Stromal cell of bone marrow (primary cell): ENCODE measurements at regions not wholly inside any gene's neighbourhood (a gene's known extent, or its start where the extent isn't known, plus 50 kb on each side); places are given as distances from the start of the nearest gene placed in this dataset.
A peak's percentile ranks its signal among the peaks of the same experiment; 100 is the strongest.
"Not testable (repeated sequence)": the region's sequence is repeated elsewhere in the genome, so short reads cannot be mapped to it uniquely, and the experiment has no call there.

Source experiments
- DNase-seq: peaks from one replicate; pipeline ENCODE4 v3.0.0-alpha.2; 2012; ENCODE audit warnings: low read depth

DNA sequence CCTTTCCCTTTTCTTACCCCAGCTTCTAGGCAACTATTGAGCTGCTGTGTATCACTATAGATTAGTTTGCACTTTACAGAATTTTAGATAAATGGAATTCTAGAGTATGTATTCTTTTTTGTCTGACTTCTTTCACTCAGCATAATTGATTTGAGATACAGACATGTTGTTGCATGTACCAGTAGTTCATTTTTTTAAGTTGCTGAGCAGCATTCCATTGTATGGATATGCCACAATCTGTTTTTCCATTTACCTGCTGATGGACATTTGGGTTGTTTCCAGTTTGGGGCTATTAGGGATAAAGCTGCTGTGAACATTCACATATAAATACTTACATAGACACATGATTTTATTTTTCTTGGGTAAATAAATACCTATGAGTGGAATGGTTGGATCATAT, 135.7 kb downstream of the IGF1 start:
- no peak for DNase-seq

DNA sequence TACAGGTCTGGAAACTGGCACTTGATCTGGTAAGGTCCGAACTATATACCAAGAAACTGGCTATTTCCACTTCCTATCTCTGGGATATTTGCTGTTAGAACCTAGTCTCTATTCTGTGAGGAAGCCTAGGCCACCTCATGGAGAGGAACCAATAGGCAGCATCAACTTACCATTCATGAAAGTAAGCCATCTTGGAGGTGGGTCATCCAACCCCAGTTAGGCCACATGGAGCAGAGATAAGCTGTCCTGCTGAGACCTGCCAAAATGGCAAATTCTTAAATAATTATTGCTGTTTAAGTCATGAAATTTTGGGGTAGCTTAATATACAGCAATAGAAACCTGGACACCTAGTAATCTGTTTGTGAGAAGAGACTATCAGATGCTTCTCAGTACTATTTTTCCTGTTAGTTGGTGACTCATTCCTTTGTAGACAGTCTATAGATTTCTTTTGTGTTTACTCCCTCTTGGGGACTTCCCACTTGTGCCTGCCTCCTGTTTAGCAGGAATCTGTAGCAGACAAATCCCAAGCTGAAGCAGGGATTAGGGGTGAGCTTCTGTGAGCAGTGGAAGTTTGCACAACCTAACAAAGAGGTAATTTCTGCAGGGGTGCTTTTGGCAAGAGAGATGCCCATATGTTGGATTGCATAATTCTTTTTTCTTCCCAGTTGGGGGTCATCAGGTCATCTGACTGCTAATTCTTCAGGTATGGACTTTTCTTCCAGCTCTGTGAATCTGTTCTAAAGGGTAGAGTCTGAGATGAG, 136.8 kb downstream of the IGF1 start:
- no peak for DNase-seq

DNA sequence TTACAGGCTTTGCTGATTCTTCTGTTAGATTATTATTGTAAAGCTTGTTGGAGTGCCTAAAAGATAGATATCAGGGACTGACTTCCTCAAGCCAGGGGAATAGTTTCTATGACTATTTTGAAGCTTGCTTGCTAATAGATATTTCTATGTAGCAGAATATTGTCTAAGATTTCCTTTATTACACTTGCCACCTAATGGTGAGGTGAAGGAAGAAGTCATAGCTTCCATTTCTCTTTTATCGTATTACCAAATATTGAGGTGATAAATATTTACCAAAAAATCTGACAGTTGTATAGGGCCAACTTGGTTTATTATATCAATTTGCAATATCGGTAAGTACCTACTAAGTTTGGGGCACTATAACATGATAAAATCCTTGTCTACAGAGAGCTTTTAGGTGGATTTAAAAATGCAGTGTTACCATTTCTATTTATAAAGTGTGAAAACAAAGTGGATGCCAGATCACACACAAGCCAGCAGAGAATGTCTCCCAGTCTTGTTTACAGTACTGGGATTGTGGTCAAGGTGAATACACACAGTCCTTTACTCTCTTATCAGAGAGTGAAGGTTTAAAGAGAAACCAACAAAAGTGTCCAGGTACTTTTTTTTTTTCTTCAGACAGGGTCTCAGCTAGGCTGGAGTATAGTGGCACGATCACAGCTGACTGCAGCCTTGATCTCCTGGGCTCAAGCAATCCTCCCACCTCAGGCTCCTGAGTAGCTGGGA, 137.9 kb downstream of the IGF1 start:
- DNase-seq: no peak

DNA sequence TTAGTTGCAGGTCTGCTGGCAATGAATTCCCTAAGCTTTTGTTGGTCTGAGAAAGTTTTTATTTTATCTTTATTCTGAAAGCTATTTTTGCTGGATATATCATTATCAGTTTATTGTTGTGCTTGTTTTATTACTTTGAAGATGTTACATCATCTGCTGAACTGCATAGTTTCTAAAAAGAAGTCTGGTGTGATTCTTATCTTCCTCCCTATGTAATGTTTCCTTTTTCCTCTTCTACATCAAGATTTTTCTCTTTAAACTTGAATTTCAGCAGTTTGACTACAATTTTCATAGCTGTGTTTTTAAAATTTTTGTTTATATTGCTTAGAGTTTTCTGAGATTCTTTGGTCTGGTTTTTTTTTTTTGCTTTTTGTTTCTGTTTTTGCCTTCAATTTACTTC, 137.1 kb upstream of the PMCH start:
- no peak for DNase-seq

DNA sequence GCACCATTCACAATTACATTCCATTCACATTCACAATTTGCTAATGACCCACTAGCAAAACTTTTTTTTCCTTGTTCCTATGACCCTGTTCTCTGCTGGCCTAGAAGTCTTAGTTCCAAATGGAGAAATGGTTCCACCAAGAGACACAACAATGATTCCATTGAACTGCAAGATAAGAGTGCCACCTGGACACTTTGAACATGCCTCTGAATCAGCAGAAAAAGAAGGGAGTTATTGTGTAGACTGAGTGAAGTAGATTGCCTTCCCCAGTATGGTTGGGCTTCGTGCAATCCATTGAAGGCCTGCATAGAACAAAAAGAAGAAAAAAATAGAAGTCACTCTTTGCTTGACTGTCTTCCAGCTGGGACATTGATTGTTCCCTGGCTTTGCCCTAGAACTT, 133.8 kb upstream of the PMCH start:
- DNase-seq: no peak

DNA sequence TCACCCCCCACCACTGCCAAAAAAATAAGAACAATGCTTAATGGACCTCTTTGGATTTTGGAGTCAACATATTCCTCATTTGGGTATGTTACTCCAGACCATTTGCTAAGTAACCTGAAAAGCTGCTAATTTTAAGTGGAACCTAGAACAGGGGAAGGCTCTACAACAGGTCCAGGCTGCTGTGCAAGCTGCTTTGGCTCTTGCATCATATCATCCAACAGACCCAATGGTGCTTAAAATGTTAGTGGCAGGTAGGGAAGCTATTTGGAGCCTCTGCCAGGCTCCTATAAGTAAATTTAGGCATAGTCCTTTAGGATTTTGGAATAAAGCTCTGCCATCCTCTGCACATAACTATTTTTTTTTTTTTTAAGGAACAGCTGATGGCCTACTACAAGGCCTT, 132.2 kb upstream of the PMCH start:
- DNase-seq: no peak

DNA sequence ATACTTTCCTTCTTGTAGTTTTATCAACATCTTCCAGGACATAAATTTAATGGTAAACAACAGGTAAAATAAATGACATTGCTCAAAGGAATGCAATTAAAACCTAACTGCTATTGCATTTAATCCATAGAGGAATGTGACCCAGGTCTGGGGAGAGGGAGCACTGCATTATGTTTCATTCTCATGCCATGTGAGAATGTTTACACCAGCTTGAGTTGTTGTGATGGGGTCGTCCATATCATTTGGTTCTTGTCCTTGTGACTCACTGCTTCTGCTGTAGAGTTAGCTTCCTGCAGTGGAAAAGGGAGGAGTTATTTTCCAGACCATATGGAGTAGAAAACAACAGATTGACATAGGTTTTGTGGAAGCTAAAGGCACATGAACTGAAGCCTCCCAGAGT, 129.3 kb upstream of the PMCH start:
- no peak for DNase-seq

DNA sequence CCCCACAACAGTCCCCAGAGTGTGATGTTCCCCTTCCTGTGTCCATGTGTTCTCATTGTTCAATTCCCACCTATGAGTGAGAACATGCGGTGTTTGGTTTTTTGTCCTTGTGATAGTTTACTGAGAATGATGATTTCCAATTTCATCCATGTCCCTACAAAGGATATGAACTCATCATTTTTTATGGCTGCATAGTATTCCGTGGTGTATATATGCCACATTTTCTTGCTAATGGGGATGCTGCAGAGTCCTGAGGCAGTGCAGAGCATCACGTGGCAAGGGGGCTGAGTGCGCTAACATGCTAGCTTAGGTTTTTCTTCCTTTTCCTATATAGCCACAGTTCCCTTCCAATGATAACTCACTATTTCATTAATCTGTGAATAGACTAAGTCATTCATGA, 127.5 kb upstream of the PMCH start:
- DNase-seq: not testable (repeated sequence)

DNA sequence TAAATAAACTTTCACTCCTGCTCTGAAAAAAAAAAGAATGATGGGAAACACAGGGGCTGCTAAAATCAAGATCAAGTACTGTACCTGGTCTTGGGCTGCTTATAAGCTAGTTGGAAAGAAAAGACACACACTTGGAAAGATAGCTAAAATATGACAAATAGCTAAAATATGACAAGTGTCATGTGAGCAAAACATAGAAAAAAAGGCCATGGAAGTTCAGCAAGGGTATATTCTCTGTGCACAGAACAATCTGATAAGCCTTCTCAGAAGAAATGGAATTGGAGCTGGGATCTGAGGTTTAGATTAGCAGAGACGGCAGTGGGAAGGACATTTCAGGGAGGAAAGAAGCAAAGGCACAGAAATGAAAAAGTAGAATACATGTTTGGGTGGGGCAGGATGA, 126.2 kb upstream of the PMCH start:
- no peak for DNase-seq

DNA sequence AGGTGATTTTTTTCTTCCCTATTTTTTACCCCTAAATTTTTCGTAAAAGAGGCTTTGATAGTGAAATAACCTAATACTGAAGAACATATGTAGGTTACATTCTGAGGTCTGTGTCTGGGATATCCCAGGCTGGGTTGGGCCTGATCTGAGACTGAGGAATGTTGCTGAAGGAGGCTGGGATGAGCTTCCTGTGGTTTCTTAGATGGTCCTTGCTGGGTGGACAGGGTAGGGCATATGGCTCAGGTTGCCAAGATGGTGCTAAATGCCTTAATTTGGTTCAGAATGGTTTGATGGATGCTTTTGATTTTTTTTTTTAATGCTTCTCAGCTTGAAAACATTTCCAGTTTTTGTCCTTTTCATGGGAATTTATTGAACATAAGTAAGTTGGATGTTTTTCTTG, 124.6 kb upstream of the PMCH start:
- no peak for DNase-seq

DNA sequence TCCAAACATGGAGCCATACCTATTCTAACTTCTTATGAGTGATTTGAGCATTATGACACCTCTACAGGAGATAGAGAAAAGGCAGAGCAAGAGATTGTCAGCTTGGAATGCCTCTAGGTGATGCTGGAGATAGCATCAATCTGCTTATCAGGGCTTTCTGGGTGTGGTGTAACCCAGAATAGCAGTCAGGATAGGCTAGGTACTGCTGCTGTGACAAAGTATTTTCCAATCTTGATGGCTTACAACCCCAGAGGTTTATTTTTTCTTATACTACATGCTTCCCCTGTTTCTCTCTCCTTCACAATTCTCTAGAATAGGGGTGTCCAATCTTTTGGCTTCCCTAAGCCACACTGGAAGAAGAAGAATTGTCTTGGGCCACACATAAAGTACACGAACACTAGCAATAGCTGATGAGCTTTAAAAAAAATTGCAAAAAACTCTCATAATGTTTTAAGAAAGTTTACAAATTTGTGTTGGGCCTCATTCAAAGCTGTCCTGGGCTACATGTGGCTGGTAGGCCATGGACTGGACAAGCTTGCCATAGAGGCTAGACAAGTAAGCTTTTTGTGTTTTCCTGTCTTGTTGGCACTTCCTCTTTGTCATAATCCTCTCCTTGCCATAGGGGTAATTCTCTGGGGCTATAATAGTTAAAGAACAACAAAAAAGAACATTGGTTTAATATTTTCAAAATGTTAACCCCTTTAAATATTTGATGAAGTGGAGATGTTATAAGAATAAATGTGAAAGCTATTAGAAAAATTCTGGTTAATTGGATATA, 123.9 kb upstream of the PMCH start:
- no peak for DNase-seq

DNA sequence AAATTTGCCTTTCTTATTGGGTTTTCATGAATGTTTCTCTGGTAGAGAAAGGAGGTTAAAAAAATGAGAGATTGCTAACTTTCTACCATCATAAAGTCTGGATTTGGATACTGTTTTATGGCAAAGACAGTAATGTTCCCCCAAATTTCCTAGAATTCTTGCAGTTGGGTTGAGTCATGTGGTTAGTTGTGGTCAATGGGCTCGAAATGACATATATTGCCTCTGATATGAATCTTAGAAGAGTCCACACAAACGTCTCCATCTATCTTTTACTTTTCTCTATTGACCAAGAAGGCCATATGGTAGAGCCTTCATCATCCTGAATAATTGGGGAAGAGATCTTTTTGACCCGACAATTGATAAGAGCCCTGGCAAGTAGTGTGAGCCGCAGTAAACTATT, 119.5 kb upstream of the PMCH start:
- DNase-seq: no peak

DNA sequence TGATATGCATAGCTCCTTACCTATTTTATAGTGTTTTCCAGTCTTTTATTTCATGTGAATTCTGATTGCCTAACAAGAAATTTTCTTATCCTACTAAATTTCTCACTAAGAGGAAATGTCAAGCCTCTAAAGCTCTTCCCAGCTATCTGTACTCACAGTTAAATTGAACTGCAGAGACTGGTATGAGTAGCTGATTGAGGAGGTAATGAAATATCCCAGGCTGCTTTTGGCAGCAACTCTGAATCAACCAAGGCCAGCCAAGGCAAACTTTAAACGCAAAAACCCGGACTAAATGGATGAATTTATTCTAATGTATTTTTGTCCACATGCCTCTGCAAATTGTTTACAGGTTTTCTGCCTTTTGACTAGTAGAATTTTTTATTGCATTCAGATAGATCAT, 119.1 kb upstream of the PMCH start:
- no peak for DNase-seq

DNA sequence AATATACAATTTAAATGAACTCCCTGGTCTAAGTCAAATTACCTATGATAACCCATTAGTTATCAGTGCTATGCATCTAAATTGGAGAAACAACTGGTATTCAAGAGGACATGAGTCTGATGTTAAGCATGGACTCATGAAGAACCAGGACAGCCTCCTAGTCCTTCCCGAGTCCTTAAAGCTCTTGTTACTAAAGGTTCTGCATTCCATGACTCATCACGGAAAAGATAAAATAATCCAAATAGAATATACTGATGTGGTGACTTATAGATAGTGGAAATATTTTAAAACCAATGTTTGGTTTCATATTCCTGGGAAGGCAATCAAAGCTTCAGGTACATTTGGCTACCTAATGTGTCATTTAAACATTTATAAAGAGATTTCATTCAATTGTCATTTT, 117.2 kb upstream of the PMCH start:
- no peak for DNase-seq

DNA sequence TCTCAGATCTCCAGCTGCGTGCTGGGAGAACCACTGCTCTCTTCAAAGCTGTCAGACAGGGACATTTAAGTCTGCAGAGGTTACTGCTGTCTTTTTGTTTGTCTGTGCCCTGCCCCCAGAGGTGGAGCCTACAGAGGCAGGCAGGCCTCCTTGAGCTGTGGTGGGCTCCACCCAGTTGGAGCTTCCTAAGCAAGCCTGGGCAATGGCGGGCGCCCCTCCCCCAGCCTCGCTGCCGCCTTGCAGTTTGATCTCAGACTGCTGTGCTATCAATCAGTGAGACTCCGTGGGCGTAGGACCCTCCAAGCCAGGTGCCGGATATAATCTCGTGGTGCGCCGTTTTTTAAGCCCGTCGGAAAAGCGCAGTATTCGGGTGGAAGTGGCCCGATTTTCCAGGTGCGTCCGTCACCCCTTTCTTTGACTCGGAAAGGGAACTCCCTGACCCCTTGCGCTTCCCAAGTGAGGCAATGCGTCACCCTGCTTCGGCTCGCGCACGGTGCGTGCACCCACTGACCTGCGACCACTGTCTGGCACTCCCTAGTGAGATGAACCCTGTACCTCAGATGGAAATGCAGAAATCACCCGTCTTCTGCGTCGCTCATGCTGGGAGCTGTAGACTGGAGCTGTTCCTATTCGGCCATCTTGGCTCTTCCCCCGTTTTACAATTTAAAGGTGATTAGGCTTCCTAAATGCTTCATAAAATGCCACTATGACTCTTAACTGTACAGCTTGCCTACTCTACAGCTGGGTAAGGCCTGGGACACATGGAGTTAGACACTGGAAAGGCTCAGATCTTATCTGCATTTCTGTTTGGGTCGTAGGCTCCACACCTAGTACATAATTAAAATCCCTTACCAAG, 115.7 kb upstream of the PMCH start:
- not testable (repeated sequence) for DNase-seq

DNA sequence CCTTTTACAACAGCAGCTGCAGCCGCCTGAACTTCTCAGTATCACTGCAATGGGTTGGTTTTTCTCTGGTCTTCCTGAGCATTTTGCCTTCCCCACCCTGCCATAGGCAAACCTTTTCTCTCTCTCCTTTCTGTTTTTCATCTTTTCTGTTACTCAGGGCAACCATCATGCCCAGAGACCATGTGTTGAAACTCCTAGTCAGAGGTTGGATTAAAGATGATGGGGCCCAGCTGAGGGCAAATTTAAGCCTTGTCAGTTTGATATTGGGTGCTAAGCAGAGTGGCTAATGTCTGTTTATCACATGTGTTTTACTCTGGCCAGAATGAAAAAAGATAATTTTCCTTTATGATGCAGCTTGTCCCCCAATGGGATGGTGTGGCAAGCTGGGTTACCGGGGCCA, 107.9 kb upstream of the PMCH start:
- no peak for DNase-seq

DNA sequence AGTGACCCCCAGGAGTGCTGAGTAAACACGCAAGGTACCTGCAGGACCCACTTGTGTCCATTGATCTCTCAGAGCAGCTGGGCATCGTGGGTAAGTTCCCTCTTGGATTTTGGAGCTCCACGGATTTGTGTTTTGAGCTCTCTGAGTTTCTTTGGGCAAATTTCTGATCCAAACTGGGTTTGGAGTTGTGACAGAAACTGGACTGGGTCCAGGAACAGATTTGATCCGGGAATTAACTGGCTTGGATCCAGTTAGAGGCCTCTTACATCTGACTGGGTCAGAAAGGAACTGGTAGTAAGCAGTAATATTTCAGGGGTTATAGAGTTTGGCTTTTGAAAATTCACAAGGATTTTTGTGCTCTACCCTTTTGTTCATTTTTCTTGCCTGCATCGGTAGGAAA, 107.0 kb upstream of the PMCH start:
- peak; percentile 6 for DNase-seq

DNA sequence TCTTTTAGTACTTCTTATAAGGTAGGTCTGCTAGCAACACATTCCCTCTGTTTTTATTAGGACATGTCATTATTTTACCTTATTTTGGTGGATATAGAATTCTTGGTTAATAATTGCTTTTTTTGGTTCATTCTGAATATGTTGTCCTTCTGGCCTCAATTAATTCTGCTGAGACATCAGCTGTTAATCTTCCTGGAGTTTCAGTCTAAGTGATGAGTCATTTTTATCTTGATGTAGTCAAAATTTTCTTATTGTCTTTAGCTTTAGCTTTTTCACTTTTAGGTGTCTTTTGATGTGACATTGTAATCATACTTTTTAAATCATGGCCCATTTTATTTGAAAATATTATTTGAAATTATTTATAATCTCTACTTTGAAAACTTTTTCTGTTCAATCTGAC, 104.9 kb upstream of the PMCH start:
- DNase-seq: peak; percentile 3

DNA sequence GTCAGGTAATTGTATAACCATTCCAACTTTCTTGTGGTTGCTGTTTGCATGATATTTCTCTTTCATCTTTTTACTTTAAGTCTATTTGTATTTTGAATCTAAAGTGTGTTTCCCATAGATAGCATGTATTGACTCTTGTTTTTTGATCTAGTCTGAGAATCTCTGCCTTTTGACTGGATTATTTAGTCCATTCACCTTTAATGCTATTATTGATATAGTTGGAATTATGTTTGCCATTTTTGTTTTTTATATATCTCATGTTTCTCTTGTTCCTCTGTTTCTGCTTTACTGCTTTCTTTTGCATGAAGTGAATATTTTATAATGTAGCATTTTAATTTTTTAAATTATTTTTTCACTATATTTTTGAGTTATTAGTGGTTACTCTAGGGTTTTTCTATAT, 103.9 kb upstream of the PMCH start:
- no peak for DNase-seq

DNA sequence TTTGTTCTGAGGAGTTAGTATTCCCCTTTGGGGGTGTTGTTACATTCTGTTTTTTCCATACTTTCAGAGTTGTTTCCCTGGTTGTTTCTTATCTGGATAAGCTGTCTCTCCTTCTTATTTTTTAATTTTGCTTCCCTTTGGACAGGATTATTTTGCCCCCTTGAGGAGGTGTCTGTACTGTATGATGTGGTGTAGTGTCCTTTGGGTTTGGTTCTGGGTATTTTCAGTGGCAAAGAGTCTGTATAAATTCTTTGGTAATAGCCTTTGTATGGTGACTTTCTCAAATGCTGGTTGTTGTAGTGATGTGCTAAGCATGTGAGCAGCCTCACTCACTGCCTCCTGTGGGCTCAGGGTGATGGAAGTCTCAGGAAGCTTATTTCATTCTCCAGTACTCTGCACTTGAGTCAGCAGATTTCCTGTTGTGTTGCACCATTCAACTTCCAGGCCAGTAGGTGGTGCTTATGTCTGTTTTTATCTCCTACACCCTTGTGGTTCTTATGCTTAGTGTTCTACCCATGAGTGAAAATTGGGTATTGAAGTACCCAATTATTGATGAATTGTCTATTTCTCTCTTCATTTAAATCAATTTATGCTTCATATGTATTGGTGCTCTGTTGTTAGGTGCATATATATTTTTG, 103.3 kb upstream of the PMCH start:
- peak; percentile 22 for DNase-seq

DNA sequence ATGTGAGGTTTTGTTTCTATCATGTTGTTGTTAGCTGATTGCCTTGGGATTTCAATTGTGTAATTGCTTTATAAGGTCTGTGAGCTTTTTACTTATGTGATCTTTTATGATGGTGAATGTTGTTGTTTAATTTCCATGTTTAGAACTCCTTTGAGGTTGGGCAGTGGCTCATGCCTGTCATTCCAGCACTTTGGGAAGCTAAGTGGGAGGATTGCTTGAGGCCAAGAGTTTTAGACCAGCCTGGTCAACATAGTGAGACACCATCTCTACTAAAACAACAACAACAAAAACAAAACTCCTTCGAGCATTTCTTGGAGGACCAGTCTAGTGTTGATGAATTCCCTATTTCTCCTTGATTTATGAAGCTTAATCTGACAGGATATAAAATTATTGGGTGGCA, 102.1 kb upstream of the PMCH start:
- DNase-seq: no peak

DNA sequence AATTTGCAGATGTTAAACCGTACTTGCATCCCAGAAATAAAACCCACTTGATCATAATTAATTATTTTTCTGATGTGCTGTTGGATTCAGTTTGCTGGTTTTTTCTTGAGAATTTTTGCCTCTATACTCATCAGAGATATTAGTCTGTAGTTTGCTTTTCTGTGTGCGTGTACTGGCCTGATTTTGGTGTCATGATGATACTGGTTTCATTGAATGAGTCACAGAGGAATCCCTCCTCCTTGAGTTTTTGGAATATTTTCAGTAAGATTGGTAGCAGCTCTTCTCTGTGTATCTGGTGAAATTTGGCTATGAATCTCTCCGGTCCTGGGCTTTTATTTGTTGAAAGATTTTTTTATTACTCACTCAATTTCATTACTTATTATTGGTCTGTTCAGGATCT, 100.4 kb upstream of the PMCH start:
- peak; percentile 55 for DNase-seq
